ENCODE measurements at regions not wholly inside any gene's neighbourhood (a gene's known extent, or its start where the extent isn't known, plus 50 kb on each side); places are given as distances from the start of the nearest gene placed in this dataset.
"Not testable (repeated sequence)": the region's sequence is repeated elsewhere in the genome, so short reads cannot be mapped to it uniquely, and the experiment has no call there.

DNA sequence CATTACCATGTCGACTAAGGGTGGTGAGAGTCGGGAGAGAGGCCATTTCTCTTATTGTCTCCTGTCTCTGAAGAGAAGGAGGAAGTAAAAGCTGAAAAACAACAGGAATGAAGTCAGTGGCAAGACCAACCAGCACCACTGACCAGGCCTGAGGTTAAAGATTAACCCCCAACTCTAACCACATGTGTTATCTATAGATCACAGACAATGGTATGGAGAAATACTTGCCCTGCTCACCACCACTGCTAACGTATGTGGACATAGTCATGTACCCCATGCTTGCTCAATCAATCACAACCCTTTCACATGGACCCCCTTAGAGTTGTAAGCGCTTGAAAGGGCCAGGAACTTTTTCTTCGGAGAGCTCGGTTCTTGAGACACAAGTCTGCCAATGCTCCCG lies 690.9 kb upstream of the LMO3 start:
- no peak overlapping the region for H3K4me3 Mint-ChIP-seq
- peaks cover 0 to 8% of the 10 kb centered on the region in 2 donors for H3K9me3 ChIP-seq (ENCODE audit: control insufficient read depth in 1 of 2, low read length in 2 of 2)
- DNase-seq = no peak
- H3K36me3 ChIP-seq (ENCODE audit: insufficient read depth, low read length) = no peaks in the 10 kb centered on the region
- CTCF ChIA-PET (ENCODE audit: partially characterized antibody) = no interaction called here
- no peaks in the 10 kb centered on the region for H3K27me3 ChIP-seq (ENCODE audit: insufficient read depth, low read length)
- H3K36me3 Mint-ChIP-seq = no peaks in the 10 kb centered on the region
- H3K4me3 ChIP-seq (ENCODE audit: low read length in 2 of 2) = no peak overlapping the region
- peaks cover 0 to 23% (median 8%) of the 10 kb centered on the region in 8 donors for H3K9me3 Mint-ChIP-seq
- POLR2A ChIA-PET (ENCODE audit: partially characterized antibody) = no interaction called here
- intact Hi-C loops (cut with micrococcal nuclease) = no loop called here
- no peaks in the 10 kb centered on the region for H3K4me1 ChIP-seq (ENCODE audit: insufficient read depth, low read length)
- H3K27ac Mint-ChIP-seq = no peak overlapping the region
- no peak overlapping the region for H3K27ac ChIP-seq (ENCODE audit: low read depth, low read length)
- H3K4me1 Mint-ChIP-seq = no peaks in the 10 kb centered on the region
- no peaks in the 10 kb centered on the region for H3K27me3 Mint-ChIP-seq

DNA sequence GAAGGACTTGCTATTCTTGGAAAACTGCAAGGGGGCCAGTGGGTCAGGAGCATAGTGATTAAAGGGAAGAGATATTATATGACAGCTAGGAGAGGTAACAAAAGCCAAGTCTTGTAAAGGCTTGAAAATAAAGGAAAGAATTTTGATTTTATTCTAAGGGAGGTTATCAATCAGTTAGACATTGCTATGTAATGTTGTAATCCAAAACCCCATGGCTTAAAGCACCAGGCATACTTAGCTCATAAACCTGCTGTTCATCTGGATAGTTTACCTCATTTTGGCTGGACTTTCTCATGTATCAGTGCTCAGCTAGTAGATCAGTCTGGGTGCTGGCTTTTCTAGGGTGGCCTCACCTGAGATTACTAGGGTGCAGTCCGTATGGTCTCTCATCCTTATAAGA lies 680.9 kb upstream of the LMO3 start:
- Histone ChIP-seq H3K36me3 (ENCODE audit: insufficient read depth, low read length) (no peaks in the 10 kb centered on the region), H3K27me3 (ENCODE audit: insufficient read depth, low read length) (no peaks in the 10 kb centered on the region), H3K9me3 (ENCODE audit: control insufficient read depth in 1 of 2, low read length in 2 of 2) (no peaks in the 10 kb centered on the region), H3K4me3 (ENCODE audit: low read length in 2 of 2) (no peak overlapping the region), H3K4me1 (ENCODE audit: insufficient read depth, low read length) (no peaks in the 10 kb centered on the region), H3K27ac (ENCODE audit: low read depth, low read length) (no peak overlapping the region)
- DNase-seq = no peak
- no peaks in the 10 kb centered on the region for H3K27me3 Mint-ChIP-seq
- CTCF ChIA-PET (ENCODE audit: partially characterized antibody) = no interaction called here
- H3K36me3 Mint-ChIP-seq = no peaks in the 10 kb centered on the region
- no peak overlapping the region for H3K27ac Mint-ChIP-seq
- no peak overlapping the region for H3K4me3 Mint-ChIP-seq
- H3K4me1 Mint-ChIP-seq = no peaks in the 10 kb centered on the region
- intact Hi-C loops (cut with micrococcal nuclease) = no loop called here
- POLR2A ChIA-PET (ENCODE audit: partially characterized antibody) = no interaction called here
- H3K9me3 Mint-ChIP-seq = peaks cover 2 to 19% (median 6%) of the 10 kb centered on the region in 8 donors

DNA sequence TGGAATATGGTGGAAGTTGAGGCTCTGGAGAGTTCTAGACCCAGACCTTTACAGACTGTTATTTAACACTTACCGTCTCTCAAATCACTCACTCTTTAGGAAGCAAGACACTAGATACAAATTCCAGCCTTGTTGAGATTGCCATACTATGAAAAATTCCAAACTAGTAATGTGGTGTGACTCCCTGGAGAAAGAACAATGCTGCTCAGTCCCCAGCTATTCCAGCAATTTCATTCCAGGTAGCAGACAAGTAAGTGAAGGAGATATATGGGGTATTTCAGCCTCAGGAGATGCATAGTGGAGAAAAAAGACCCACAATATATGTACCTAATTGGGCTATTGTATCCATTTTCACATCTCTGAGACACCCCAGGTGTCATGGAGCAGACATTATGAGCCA lies 678.9 kb upstream of the LMO3 start:
- Mint-ChIP-seq H3K4me1 (no peaks in the 10 kb centered on the region), H3K27ac (no peak overlapping the region), H3K9me3 (peaks cover 2 to 20% (median 7%) of the 10 kb centered on the region in 8 donors), H3K36me3 (no peaks in the 10 kb centered on the region), H3K4me3 (no peak overlapping the region), H3K27me3 (no peaks in the 10 kb centered on the region)
- ChIA-PET POLR2A (ENCODE audit: partially characterized antibody) (no interaction called here), CTCF (ENCODE audit: partially characterized antibody) (no interaction called here)
- no peaks in the 10 kb centered on the region for H3K36me3 ChIP-seq (ENCODE audit: insufficient read depth, low read length)
- no peaks in the 10 kb centered on the region for H3K27me3 ChIP-seq (ENCODE audit: insufficient read depth, low read length)
- DNase-seq = no peak
- H3K4me3 ChIP-seq (ENCODE audit: low read length in 2 of 2) = no peak overlapping the region
- intact Hi-C loops (cut with micrococcal nuclease) = no loop called here
- H3K27ac ChIP-seq (ENCODE audit: low read depth, low read length) = no peak overlapping the region
- H3K4me1 ChIP-seq (ENCODE audit: insufficient read depth, low read length) = no peaks in the 10 kb centered on the region
- no peaks in the 10 kb centered on the region for H3K9me3 ChIP-seq (ENCODE audit: control insufficient read depth in 1 of 2, low read length in 2 of 2)

DNA sequence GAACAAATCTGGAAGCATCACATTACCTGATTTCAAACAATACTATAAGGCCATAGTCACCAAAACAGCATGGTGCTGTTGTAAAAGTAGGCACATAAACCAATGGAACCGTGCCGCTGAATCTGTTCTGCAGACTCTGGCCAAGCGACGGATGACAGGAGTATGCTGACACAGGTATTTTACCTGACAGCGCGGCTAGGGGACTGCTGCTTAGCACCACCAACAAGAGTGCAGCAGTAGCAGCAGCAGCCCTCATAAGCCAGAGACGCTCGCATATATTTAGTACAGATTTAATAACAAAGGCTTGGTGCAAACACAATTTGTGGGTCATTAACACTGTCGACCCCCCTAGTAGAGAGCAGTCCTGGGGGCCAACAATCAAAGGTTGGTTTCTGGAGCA lies 677.6 kb upstream of the LMO3 start:
- Histone ChIP-seq H3K4me3 (ENCODE audit: low read length in 2 of 2) (no peak overlapping the region), H3K27ac (ENCODE audit: low read depth, low read length) (no peak overlapping the region), H3K36me3 (ENCODE audit: insufficient read depth, low read length) (no peaks in the 10 kb centered on the region), H3K9me3 (ENCODE audit: control insufficient read depth in 1 of 2, low read length in 2 of 2) (no peaks in the 10 kb centered on the region), H3K27me3 (ENCODE audit: insufficient read depth, low read length) (no peaks in the 10 kb centered on the region), H3K4me1 (ENCODE audit: insufficient read depth, low read length) (no peaks in the 10 kb centered on the region)
- Mint-ChIP-seq H3K4me1 (no peaks in the 10 kb centered on the region), H3K9me3 (peaks cover 2 to 19% (median 7%) of the 10 kb centered on the region in 8 donors), H3K27me3 (no peaks in the 10 kb centered on the region), H3K27ac (no peak overlapping the region), H3K36me3 (no peaks in the 10 kb centered on the region), H3K4me3 (no peak overlapping the region)
- CTCF ChIA-PET (ENCODE audit: partially characterized antibody) = no interaction called here
- POLR2A ChIA-PET (ENCODE audit: partially characterized antibody) = no interaction called here
- no peak for DNase-seq
- intact Hi-C loops (cut with micrococcal nuclease) = no loop called here

DNA sequence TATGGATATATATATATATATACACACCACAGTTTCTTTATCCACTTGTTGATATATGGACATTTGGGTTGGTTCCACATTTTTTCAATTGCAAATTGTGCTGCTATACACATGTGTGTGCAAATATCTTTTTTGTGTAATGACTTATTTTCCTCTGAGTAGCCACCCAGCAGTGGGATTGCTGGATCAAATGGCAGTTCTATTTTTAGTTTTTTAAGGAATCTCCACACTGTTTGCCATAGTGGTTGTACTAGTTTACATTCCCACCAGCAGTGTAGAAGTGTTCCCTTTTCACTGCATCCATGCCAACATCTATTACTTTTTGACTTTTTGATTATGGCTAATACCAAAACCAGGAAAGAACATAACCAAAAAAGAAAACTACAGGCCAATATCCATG lies 676.2 kb upstream of the LMO3 start:
- H3K27me3 Mint-ChIP-seq; POLR2A ChIA-PET (ENCODE audit: partially characterized antibody); DNase-seq; H3K4me3 Mint-ChIP-seq; H3K4me1 Mint-ChIP-seq; H3K36me3 ChIP-seq (ENCODE audit: insufficient read depth, low read length); H3K36me3 Mint-ChIP-seq; H3K9me3 ChIP-seq (ENCODE audit: control insufficient read depth in 1 of 2, low read length in 2 of 2); H3K27ac Mint-ChIP-seq; H3K4me1 ChIP-seq (ENCODE audit: insufficient read depth, low read length); H3K4me3 ChIP-seq (ENCODE audit: low read length in 2 of 2); CTCF ChIA-PET (ENCODE audit: partially characterized antibody); H3K27me3 ChIP-seq (ENCODE audit: insufficient read depth, low read length); intact Hi-C loops (cut with micrococcal nuclease); H3K27ac ChIP-seq (ENCODE audit: low read depth, low read length): not testable (repeated sequence)
- peaks cover under 1 to 16% (median 7%) of the 10 kb centered on the region in 8 donors for H3K9me3 Mint-ChIP-seq

DNA sequence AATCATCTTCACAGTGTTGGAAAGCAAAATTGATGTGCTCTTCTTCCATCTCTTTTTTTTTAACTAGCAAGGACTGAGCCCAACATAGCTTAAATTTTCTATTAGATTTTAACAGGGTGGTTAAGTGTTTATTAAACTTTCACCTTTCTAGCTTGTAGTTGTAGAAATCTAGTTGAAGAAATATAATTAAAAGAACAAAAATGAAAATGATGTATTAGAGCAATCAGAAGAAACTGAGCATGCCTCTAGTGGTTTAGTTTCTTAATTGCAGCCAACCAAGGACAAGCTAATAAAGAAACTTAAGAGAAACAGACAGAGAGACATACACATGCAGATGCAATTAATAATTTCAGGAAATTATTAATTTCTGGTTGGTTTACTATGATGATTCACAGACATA lies 673.0 kb upstream of the LMO3 start:
- ChIA-PET CTCF (ENCODE audit: partially characterized antibody) (no interaction called here), POLR2A (ENCODE audit: partially characterized antibody) (no interaction called here)
- H3K27me3 ChIP-seq (ENCODE audit: insufficient read depth, low read length) = no peaks in the 10 kb centered on the region
- H3K4me1 ChIP-seq (ENCODE audit: insufficient read depth, low read length) = no peaks in the 10 kb centered on the region
- intact Hi-C loops (cut with micrococcal nuclease) = no loop called here
- H3K27ac ChIP-seq (ENCODE audit: low read depth, low read length) = no peak overlapping the region
- no peaks in the 10 kb centered on the region for H3K36me3 ChIP-seq (ENCODE audit: insufficient read depth, low read length)
- H3K27ac Mint-ChIP-seq = no peak overlapping the region
- no peaks in the 10 kb centered on the region for H3K27me3 Mint-ChIP-seq
- no peaks in the 10 kb centered on the region for H3K4me1 Mint-ChIP-seq
- DNase-seq = no peak
- H3K4me3 Mint-ChIP-seq = no peak overlapping the region
- H3K36me3 Mint-ChIP-seq = no peaks in the 10 kb centered on the region
- H3K9me3 ChIP-seq (ENCODE audit: control insufficient read depth in 1 of 2, low read length in 2 of 2) = no peaks in the 10 kb centered on the region
- peaks cover under 1 to 13% (median 7%) of the 10 kb centered on the region in 8 donors for H3K9me3 Mint-ChIP-seq
- H3K4me3 ChIP-seq (ENCODE audit: low read length in 2 of 2) = no peak overlapping the region

DNA sequence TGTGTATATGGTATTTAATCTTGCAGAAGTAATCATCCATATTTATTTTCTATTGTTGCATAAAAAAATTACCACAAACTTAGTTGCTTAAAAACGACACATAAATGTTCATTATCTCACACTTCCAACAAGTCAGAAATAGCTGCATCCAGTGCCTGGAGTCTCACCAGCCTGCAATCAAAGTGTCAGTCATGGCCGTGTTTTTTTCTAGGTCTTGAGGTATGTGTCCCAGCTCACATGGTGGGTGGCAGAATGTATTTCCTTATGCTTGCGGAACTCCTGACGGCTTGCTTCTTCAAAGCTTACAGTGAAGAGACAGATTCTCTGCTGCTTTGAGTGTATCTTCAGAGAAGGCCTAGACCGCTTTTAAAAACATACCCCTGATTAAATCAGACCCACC lies 670.2 kb upstream of the LMO3 start:
- POLR2A ChIA-PET (ENCODE audit: partially characterized antibody) = interaction anchor here (0.6 kb wide), 1 partner anchor 290 kb away, joined by 3 read pairs; no protein-coding TSS in a partner anchor

DNA sequence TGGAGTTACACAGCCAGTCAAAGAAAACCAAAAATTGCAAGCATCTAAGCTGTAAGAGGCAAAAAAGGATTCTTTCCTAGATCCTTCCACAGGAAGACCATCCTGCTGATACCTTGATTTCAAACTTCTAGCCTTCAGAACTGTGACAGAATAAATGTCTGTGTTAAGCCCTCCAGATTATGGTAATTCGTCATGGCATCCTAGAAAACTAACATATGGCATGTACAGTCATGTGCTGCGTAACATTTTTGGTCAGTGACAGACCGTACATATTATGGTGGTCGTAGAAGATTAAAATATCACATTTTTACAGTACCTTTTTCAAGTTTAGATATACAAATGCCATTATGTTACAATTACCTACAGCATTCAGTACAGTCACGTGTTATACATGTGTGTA lies 660.9 kb upstream of the LMO3 start:
- intact Hi-C loops (cut with micrococcal nuclease) = no loop called here
- POLR2A ChIA-PET (ENCODE audit: partially characterized antibody) = no interaction called here
- H3K9me3 Mint-ChIP-seq = peaks cover 0 to 10% (median 4%) of the 10 kb centered on the region in 8 donors

More for the DNA sequence above, 670.2 kb upstream of the LMO3 start:
- DNase-seq = no peak
- Histone ChIP-seq H3K9me3 (ENCODE audit: control insufficient read depth in 1 of 2, low read length in 2 of 2) (no peaks in the 10 kb centered on the region), H3K36me3 (ENCODE audit: insufficient read depth, low read length) (no peaks in the 10 kb centered on the region), H3K4me3 (ENCODE audit: low read length in 2 of 2) (no peak overlapping the region), H3K27ac (ENCODE audit: low read depth, low read length) (no peak overlapping the region), H3K4me1 (ENCODE audit: insufficient read depth, low read length) (no peaks in the 10 kb centered on the region), H3K27me3 (ENCODE audit: insufficient read depth, low read length) (no peaks in the 10 kb centered on the region)
- Mint-ChIP-seq H3K9me3 (peaks cover 0 to 8% (median 4%) of the 10 kb centered on the region in 8 donors), H3K27ac (no peak overlapping the region), H3K27me3 (no peaks in the 10 kb centered on the region), H3K36me3 (no peaks in the 10 kb centered on the region), H3K4me3 (no peak overlapping the region), H3K4me1 (no peaks in the 10 kb centered on the region)
- CTCF ChIA-PET (ENCODE audit: partially characterized antibody) = no interaction called here
- intact Hi-C loops (cut with micrococcal nuclease) = no loop called here

More for the DNA sequence above, 660.9 kb upstream of the LMO3 start:
- no peak overlapping the region for H3K27ac Mint-ChIP-seq
- H3K27me3 ChIP-seq (ENCODE audit: insufficient read depth, low read length) = no peaks in the 10 kb centered on the region
- H3K36me3 ChIP-seq (ENCODE audit: insufficient read depth, low read length) = no peaks in the 10 kb centered on the region
- H3K4me3 Mint-ChIP-seq = no peak overlapping the region
- H3K4me1 Mint-ChIP-seq = no peaks in the 10 kb centered on the region
- no peaks in the 10 kb centered on the region for H3K9me3 ChIP-seq (ENCODE audit: control insufficient read depth in 1 of 2, low read length in 2 of 2)
- DNase-seq = no peak
- H3K36me3 Mint-ChIP-seq = no peaks in the 10 kb centered on the region
- H3K27ac ChIP-seq (ENCODE audit: low read depth, low read length) = no peak overlapping the region
- no peak overlapping the region for H3K4me3 ChIP-seq (ENCODE audit: low read length in 2 of 2)
- CTCF ChIA-PET (ENCODE audit: partially characterized antibody) = no interaction called here
- H3K27me3 Mint-ChIP-seq = no peaks in the 10 kb centered on the region
- H3K4me1 ChIP-seq (ENCODE audit: insufficient read depth, low read length) = no peaks in the 10 kb centered on the region

Measured in CD4-positive, alpha-beta memory T cell (primary cell).